Left kidney (tissue), 1 donor: ENCODE measurements at regions not wholly inside any gene's neighbourhood (a gene's known extent, or its start where the extent isn't known, plus 50 kb on each side); places are given as distances from the start of the nearest gene placed in this dataset.
"Not testable (repeated sequence)": the region's sequence is repeated elsewhere in the genome, so short reads cannot be mapped to it uniquely, and the experiment has no call there.

Experiments used
- DNase-seq: peaks from one replicate; pipeline ENCODE4 v3.0.0-alpha.2; 2013

GRCh38 chr6:105880030-105880492 is 206.1 kb upstream of the PRDM1 start:
- DNase-seq: no peak

- DNase-seq: no peak
These were observed 207.0 kb upstream of the PRDM1 start for GRCh38 chr6:105879146-105879545.

GRCh38 chr6:105875974-105876640 is 210.0 kb upstream of the PRDM1 start:
- DNase-seq: no peak

DNA sequence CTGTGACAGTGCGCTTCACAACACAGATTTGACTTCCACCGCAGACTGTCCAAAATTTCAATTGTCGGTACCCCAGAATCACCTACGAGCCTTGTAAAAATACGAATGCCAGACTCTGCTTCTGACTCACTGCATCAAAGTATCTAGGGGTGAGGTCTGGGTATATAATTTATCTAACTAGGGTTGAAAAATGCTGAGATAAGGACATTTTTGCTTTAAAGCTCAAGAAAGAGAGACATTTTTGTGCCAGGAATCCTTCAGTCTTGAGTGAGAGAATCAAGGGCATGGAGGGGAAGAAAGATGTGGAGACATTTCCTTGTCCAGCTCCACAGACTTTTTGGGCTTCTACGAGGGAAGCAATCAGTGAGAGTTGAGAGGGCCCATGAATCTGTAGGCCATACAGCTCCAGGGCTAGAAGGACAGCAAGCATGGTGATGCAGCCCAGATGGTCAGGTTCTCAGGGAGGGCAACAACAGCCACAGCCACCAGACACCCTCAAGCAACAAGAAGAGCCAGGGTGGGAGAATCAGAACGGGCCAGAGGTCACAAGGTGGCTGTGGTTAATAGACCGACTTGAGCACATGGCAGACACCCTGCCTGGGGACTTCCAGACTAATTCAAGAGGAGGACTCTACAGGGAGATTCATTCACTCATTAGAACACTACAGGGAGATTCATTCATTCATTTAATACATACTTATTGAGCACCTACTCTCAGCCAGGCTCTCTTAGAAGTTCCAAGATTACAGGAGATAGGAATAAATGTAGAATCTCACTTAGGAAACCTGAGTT is 211.1 kb upstream of the PRDM1 start:
- DNase-seq: no peak

DNA sequence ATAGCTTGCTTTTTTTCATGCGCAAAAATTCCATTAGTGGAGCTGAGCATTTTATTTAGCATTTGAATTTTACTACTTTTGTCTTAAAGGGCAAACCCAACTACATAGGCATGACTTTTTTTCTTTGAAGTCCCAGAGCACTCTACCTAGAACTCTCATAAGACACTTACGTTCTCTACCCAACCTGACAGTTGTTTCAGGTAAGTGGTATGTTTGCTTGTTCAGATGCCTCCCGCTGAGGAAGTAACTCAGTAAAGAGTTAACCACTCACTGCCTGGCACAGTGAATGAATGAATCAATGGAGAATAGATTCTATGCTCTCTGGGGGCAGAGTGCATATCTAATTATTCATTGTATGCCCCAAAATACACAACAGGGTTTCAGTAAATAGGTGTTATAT is 212.3 kb upstream of the PRDM1 start:
- DNase-seq: no peak

DNA sequence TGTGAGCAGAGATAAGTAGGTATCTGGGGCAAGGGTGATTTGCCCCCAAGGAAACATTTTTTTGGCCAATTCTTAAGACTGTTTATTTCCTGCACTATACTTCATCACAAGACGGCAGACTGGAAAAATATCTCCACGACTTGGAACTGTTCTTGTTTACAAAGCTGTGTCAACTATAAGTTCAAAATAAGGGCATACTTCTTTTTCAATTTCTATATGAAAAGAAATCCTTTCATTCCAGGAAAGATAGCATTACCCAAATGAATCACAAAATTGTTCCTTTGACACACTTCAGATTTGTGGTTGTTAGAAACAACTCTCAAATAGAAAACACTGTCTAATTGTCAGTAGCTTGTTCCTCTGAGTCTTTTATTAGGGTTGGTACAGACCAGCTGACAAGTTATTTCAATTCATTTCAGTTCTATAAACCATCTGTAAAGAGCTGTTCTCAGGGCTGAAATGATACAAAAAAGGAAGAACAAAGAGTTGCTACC is 212.9 kb upstream of the PRDM1 start:
- DNase-seq: no peak

GRCh38 chr6:105872249-105872648 is 213.9 kb upstream of the PRDM1 start:
- no peak for DNase-seq

DNA sequence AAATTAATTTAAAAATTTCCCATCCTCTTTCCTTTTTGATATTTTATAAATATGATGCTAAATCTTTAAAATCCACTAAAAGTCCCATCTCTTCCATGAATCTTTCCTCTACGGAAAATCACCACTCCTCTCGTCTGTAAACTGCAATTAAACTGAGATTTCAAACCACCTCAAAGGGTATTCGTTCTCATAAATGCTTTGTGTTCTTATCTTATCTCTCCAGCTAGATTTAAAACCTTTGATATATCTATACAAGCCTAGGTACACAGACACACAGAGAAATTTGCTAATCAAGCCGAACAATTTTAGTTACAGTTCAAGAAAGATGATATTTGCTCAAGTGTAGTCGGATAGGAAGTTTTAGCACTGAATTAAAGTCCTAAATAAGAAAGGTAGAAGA is 214.6 kb upstream of the PRDM1 start:
- DNase-seq: no peak

DNA sequence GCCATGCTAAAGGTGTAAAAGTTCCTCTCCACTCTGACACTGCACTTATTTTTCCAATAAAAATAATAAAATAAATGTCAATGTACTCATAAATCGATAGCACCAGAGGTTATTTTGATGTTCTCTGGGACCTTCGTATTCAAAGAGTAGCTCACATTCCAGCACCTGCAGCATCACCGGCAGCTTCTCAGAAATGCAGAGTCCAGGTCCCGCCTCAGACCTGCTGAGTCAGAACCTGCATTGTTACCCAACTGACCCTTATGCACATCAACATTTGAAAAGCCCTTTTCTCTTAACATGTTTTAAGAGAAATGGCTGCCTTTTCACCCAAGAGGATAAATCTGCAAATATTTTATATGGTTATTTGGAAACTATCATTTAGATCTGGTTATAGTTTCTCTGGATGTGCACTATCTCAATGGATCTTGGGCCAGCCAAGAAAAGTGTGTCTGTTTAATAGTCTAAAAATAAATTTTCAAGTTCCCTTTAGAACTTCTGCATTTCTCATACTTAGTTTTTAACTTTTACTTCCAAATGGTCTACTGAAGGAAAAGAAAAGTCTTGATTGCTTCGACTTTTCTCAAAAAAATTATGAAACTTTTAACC is 216.2 kb upstream of the PRDM1 start:
- no peak for DNase-seq

DNA sequence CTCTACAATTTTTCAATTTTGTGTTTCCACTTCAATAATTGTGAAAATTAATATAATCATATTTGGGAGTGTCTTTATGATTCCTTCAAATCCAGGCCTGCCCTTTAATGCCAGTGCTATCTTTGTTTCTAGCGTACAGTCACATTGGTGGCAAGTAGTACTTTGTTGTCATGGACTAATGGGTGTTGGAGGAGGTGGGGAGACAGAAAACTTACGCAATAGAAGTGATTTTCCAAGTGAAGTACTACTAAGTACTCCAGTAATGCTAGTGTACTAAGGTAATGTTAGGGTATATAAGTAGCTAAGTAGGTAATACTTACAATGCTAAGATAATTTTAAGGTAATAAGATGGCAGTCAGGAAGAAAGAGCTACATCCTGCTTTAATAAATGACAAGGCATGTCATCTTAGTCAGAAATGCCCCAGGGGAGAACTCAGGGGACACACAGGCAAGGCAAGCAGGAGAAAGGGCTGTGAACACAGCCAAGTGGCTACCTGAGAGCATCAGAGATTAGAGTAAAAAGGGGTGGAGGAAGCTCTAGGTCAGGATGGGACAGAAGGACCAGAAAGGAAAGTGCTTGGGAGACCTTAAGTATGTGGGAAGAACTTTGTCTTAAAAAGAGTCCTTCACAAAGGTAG is 217.2 kb upstream of the PRDM1 start:
- no peak for DNase-seq

DNA sequence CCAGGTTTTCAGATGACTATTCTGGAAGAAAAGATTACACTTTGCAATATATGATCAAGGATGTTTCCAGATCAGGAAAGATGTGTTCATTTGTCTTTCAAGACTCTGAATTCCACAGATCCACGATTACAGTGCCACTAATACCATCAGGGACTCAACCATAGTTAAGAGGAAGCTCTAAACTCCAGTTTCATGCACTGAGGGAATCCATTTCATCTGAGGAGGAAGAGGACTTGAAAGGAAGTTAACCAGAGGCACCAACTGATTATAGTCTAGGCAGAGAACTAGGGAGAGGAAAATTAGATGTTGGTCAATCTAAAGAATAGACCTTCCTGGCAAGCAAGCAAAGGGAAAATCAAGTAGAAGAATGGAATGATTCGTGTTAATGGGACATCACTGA is 218.3 kb upstream of the PRDM1 start:
- DNase-seq: no peak

- no peak for DNase-seq
These were observed 218.9 kb upstream of the PRDM1 start for GRCh38 chr6:105867277-105867676.

DNA sequence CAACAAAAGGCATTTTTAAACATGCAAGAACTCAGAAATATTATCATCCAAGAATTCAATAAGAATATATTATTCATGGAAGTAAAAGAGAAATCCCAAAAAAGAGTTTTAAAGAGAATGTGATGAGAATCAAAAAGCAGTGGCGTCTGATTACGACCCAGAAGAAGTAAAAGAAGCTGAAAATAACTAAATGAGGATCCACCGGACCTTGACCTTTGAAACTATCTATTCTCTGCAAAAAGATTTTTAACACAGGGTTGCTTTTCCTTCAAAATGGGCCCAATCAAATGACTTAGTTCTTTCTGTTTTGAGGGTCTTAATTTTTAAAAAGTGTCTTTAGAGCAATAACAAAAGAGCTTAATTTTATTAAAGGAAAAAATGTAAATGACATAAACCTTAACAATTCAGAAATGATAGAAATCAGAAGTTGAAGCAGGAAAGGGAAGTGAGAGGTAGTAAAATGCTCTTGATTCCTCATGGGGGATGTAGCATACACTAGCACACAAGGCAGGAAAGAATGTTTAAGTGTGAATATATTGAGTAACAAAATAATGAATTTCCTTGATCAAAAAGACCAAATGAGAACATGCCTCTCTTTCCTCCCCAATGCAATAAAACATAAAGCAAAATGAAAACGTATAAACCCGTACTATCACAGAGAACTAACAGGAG is 223.1 kb upstream of the PRDM1 start:
- DNase-seq: no peak

- DNase-seq: not testable (repeated sequence)
These were observed 225.2 kb upstream of the PRDM1 start for GRCh38 chr6:105860927-105861326.

GRCh38 chr6:105859457-105859856 is 226.7 kb upstream of the PRDM1 start:
- DNase-seq: no peak

DNA sequence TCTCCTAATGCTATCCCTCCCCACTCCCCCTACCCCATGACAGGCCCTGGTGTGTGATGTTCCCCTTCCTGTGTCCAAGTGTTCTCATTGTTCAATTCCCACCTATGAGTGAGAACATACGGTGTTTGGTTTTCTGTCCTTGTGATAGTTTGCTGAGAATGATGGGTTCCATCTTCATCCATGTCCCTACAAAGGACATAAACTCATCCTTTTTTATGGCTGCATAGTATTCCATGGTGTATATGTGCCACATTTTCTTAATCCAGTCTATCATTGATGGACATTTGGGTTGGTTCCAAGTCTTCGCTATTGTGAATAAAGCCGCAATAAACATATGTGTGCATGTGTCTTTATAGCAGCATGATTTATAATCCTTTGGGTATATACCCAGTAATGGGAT is 227.5 kb upstream of the PRDM1 start:
- not testable (repeated sequence) for DNase-seq

GRCh38 chr6:105855433-105855832 is 230.7 kb upstream of the PRDM1 start:
- DNase-seq: no peak

DNA sequence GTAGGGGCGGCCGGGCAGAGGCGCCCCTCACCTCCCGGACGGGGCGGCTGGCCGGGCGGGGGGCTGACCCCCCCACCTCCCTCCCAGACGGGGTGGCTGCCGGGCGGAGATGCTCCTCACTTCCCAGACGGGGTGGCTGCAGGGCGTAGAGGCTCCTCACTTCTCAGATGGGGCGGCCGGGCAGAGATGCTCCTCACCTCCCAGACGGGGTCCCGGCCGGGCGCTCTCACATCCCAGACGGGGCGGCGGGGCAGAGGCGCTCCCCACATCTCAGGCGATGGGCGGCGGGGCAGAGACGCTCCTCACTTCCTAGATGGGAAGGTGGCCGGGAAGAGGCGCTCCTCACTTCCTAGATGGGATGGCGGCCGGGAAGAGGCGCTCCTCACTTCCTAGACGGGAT is 232.2 kb upstream of the PRDM1 start:
- DNase-seq: not testable (repeated sequence)

GRCh38 chr6:105851606-105852005 is 234.5 kb upstream of the PRDM1 start:
- no peak for DNase-seq

DNA sequence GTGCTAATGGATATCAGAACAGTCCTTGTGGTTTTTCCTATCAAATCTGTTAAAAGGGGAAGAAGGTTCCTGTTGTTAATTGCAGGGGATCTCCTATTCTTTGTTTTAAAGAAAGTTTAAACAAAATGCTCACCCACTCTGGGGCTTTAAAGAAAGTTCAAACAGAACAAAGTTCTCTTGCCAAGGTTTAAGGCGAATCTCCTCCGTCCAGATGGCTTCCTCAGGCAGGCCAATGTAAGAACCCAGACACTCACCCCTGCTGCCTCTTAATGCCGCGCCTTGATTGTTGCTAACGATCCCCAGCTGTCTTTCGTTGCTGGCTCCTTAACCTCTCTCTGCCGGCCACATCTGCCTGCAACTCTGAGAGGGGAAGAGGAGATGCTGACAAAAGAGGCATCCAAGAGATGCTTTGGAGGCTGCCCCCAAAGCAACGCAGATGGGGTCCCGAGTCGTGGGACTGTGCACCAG is 235.0 kb upstream of the PRDM1 start:
- DNase-seq: no peak

DNA sequence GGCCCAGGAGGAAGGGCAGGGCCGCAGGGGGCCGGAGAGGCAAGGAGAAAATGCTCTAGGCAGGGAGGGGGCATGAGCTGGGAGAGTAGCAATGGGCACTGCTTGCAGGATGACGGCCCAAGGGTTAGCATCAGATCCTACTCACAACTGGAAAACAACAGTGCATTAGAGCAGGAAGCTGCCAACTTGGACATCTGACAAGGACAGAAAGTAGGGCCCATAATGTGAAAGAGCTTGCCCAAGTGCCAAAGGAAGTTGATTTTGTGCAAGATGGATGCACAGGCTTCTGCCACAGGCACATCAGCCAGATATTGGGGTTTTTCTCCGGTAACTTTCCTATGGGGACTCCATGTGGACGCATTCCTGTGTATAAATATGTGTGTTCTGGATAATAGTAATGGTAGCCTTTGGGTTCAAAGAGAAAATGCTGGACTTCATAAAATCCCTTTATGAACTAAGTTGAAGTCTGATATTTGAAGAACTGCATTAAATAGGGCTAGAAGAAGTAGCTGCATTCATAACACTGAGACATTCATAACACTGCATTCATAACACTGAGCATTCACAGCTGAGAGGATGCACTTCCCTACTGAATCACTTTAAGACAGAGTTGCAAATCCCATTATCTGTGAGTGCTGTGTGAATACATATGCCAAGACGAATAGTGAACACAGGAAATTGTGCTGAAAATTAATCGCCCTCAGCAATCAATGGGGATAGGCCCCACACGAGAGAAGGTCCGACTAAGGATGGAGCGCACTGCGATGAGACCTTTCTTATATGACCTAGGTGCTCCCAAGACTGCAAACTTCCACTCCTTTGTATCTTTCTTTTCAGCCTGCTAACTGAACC is 235.6 kb upstream of the PRDM1 start:
- no peak for DNase-seq
